Vagina (tissue), 2 donors: ENCODE measurements at regions not wholly inside any gene's neighbourhood (a gene's known extent, or its start where the extent isn't known, plus 50 kb on each side); places are given as distances from the start of the nearest gene placed in this dataset.

Experiments used
- CTCF ChIP-seq, 3 experiments: fragments of 450-650 bp in 2 of 3; fragments of 200-600 bp in 1 of 3; sonication (generic) in 1 of 3; IDR thresholded peaks; one replicate each; pipeline ENCODE4 v1.5.1; 2017 to 2019; ENCODE audit warnings: antibody characterized with exemption in 3 of 3, mild to moderate bottlenecking in 2 of 3, moderate library complexity in 2 of 3
- POLR2A ChIP-seq, 2 donors: fragments of 450-650 bp; IDR thresholded peaks; one replicate each; pipeline ENCODE4 v1.6.1; 2017; ENCODE audit warnings: antibody characterized with exemption in 2 of 2, mild to moderate bottlenecking in 2 of 2, moderate library complexity in 2 of 2

- no peak for TF ChIP-seq POLR2A (IDR thresholded peaks at IDR 0.05)
- no peak for TF ChIP-seq CTCF (IDR thresholded peaks at IDR 0.05)
Observed at GRCh38 chr21:16713331-16714117, 799.3 kb upstream of the CXADR start.
